Keratinocyte (primary cell): ENCODE measurements at regions not wholly inside any gene's neighbourhood (a gene's known extent, or its start where the extent isn't known, plus 50 kb on each side); places are given as distances from the start of the nearest gene placed in this dataset.

ENCODE experiments used
- DNase-seq: peaks from one replicate; pipeline ENCODE4 v3.0.0-alpha.2; 2011; ENCODE audit warnings: low read depth, missing footprints, low spot score
- FAIRE-seq: peaks from 2 replicates; lab custom pipeline; 2011; peaks lifted over from hg19 to GRCh38; lab: Jason Lieb, UNC
- H2AFZ ChIP-seq: 2 replicates; pipeline ENCODE4 v1.6.0; 2012; ENCODE audit warnings: low read length, control low read depth, inconsistent platforms; ENCODE audit not compliant: control insufficient read depth
- H3K27ac ChIP-seq: 2 replicates; pipeline ENCODE4 v1.5.1; 2011; ENCODE audit warnings: low read length; ENCODE audit not compliant: control insufficient read depth, insufficient read depth
- H3K27me3 ChIP-seq: 3 replicates; pipeline ENCODE4 v1.6.0; 2011; ENCODE audit warnings: low read length; ENCODE audit not compliant: control insufficient read depth, insufficient read depth; ENCODE audit errors: extremely low read depth
- H3K36me3 ChIP-seq, 2 experiments: 2 replicates in 1 of 2; 3 replicates in 1 of 2; pipeline ENCODE4 v1.5.1; 2011; ENCODE audit warnings: low read length in 2 of 2, mild to moderate bottlenecking in 1 of 2; ENCODE audit not compliant: control insufficient read depth in 2 of 2, insufficient read depth in 2 of 2; ENCODE audit errors: extremely low read depth in 1 of 2
- H3K4me1 ChIP-seq: 3 replicates; pipeline ENCODE4 v1.5.1; 2011; ENCODE audit warnings: low read length; ENCODE audit not compliant: control insufficient read depth, insufficient read depth; ENCODE audit errors: extremely low read depth
- H3K4me2 ChIP-seq: 3 replicates; pipeline ENCODE4 v1.6.0; 2011; ENCODE audit warnings: low read depth, low read length; ENCODE audit not compliant: control insufficient read depth, insufficient read depth; ENCODE audit errors: extremely low read depth
- H3K4me3 ChIP-seq, 3 experiments: fragments of 200-600 bp in 1 of 3; sonication (generic) in 1 of 3; 2 replicates in 2 of 3; 3 replicates in 1 of 3; pipeline ENCODE4 v1.5.1; 2011 to 2016; ENCODE audit warnings: low read length in 3 of 3, mild to moderate bottlenecking in 3 of 3, control low read depth in 2 of 3, inconsistent platforms in 1 of 3, low read depth in 1 of 3, mixed read lengths in 1 of 3, mixed run types in 1 of 3, moderate library complexity in 1 of 3; ENCODE audit not compliant: control insufficient read depth in 2 of 3, insufficient read depth in 2 of 3; ENCODE audit errors: extremely low read depth in 1 of 3
- H3K79me2 ChIP-seq: 2 replicates; pipeline ENCODE4 v1.6.0; 2012; ENCODE audit warnings: low read length; ENCODE audit not compliant: control insufficient read depth, insufficient read depth
- H3K9ac ChIP-seq: 3 replicates; pipeline ENCODE4 v1.6.0; 2011; ENCODE audit warnings: low read length; ENCODE audit not compliant: control insufficient read depth, insufficient read depth; ENCODE audit errors: extremely low read depth
- H3K9me1 ChIP-seq: 3 replicates; pipeline ENCODE4 v1.6.0; 2011; ENCODE audit warnings: low read length; ENCODE audit not compliant: control insufficient read depth, insufficient read depth; ENCODE audit errors: extremely low read depth
- H3K9me3 ChIP-seq: 2 replicates; pipeline ENCODE4 v1.5.1; 2012; ENCODE audit warnings: low read depth, low read length; ENCODE audit not compliant: control insufficient read depth
- H4K20me1 ChIP-seq: 3 replicates; pipeline ENCODE4 v1.6.0; 2011; ENCODE audit warnings: low read length; ENCODE audit not compliant: control insufficient read depth, insufficient read depth; ENCODE audit errors: extremely low read depth
- EZH2 ChIP-seq: IDR thresholded peaks from one replicate; pipeline ENCODE4 v1.6.1; 2012; ENCODE audit warnings: inconsistent platforms, mild to moderate bottlenecking, low read length, moderate library complexity
- dilution Hi-C: fragments of 300-500 bp; cut with MboI; formaldehyde crosslinking; loops from one replicate; pipeline ENCODE4 v1.7.0; 2020; ENCODE audit warnings: low sequenced_read_pairs; ENCODE audit not compliant: extremely low pct_ligation_motif_present
- TF ChIP-seq, protein P1 (sequence below), 3 experiments: IDR thresholded peaks in 1 of 3; conservative IDR thresholded peaks in 1 of 3; optimal IDR thresholded peaks in 1 of 3; 2 replicates in 2 of 3; 3 replicates in 1 of 3; pipeline versions ENCODE3 to v1.5.1; 2011; ENCODE audit warnings: low read length in 3 of 3, mild to moderate bottlenecking in 3 of 3, moderate library complexity in 2 of 3, control low read depth in 1 of 3, inconsistent platforms in 1 of 3; ENCODE audit not compliant: insufficient read depth in 2 of 3; ENCODE audit errors: extremely low read depth in 1 of 3

GRCh38 chr6:106763361-106763760 lies 134.0 kb downstream of the QRSL1 start:
- no peak for TF ChIP-seq EZH2
- TF ChIP-seq, protein P1, sequence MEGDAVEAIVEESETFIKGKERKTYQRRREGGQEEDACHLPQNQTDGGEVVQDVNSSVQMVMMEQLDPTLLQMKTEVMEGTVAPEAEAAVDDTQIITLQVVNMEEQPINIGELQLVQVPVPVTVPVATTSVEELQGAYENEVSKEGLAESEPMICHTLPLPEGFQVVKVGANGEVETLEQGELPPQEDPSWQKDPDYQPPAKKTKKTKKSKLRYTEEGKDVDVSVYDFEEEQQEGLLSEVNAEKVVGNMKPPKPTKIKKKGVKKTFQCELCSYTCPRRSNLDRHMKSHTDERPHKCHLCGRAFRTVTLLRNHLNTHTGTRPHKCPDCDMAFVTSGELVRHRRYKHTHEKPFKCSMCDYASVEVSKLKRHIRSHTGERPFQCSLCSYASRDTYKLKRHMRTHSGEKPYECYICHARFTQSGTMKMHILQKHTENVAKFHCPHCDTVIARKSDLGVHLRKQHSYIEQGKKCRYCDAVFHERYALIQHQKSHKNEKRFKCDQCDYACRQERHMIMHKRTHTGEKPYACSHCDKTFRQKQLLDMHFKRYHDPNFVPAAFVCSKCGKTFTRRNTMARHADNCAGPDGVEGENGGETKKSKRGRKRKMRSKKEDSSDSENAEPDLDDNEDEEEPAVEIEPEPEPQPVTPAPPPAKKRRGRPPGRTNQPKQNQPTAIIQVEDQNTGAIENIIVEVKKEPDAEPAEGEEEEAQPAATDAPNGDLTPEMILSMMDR (optimal IDR thresholded peaks at IDR 0.05 in 1 of 3, IDR thresholded peaks at IDR 0.05 in 1 of 3, conservative IDR thresholded peaks at IDR 0.05 in 1 of 3; ENCODE audit: extremely low read depth in 1 of 3, insufficient read depth in 2 of 3, low read length in 3 of 3) = no peak
- H4K20me1 ChIP-seq = no peaks in the 10 kb centered on the region
- no peaks in the 10 kb centered on the region for H3K79me2 ChIP-seq
- dilution Hi-C loops = no loop called here
- FAIRE-seq = peak; percentile 34
- no peaks in the 10 kb centered on the region for H3K9me3 ChIP-seq
- no peak overlapping the region for H3K4me3 ChIP-seq
- no peaks in the 10 kb centered on the region for H3K4me1 ChIP-seq
- no peak overlapping the region for H2AFZ ChIP-seq
- H3K4me2 ChIP-seq = no peak overlapping the region
- no peak overlapping the region for H3K9ac ChIP-seq
- H3K27me3 ChIP-seq = no peaks in the 10 kb centered on the region
- H3K9me1 ChIP-seq = no peaks in the 10 kb centered on the region
- H3K36me3 ChIP-seq = no peaks in the 10 kb centered on the region
- no peak overlapping the region for H3K27ac ChIP-seq
- DNase-seq = no peak

GRCh38 chr6:106761160-106761559 lies 131.8 kb downstream of the QRSL1 start:
- H3K4me1 ChIP-seq = no peaks in the 10 kb centered on the region
- DNase-seq = no peak
- no peak overlapping the region for H3K9ac ChIP-seq
- H3K4me3 ChIP-seq = no peak overlapping the region
- no peak overlapping the region for H2AFZ ChIP-seq
- no peak for TF ChIP-seq EZH2
- TF ChIP-seq, protein P1 (optimal IDR thresholded peaks at IDR 0.05 in 1 of 3, IDR thresholded peaks at IDR 0.05 in 1 of 3, conservative IDR thresholded peaks at IDR 0.05 in 1 of 3; ENCODE audit: extremely low read depth in 1 of 3, insufficient read depth in 2 of 3, low read length in 3 of 3) = no peak
- no peak overlapping the region for H3K27ac ChIP-seq
- no peaks in the 10 kb centered on the region for H3K79me2 ChIP-seq
- dilution Hi-C loops = no loop called here
- H3K4me2 ChIP-seq = no peak overlapping the region
- H3K9me3 ChIP-seq = no peaks in the 10 kb centered on the region
- no peaks in the 10 kb centered on the region for H4K20me1 ChIP-seq
- no peaks in the 10 kb centered on the region for H3K36me3 ChIP-seq
- no peaks in the 10 kb centered on the region for H3K27me3 ChIP-seq
- FAIRE-seq = no peak
- no peaks in the 10 kb centered on the region for H3K9me1 ChIP-seq
